Fibroblast of skin of abdomen (primary cell): ENCODE measurements at regions not wholly inside any gene's neighbourhood (a gene's known extent, or its start where the extent isn't known, plus 50 kb on each side); places are given as distances from the start of the nearest gene placed in this dataset.

Experiments used
- DNase-seq: peaks from one replicate; pipeline ENCODE4 v3.0.0-alpha.2; 2013

- no peak for DNase-seq
Measured at GRCh38 chr2:11102956-11103860, 52.1 kb upstream of the SLC66A3 start.

DNA sequence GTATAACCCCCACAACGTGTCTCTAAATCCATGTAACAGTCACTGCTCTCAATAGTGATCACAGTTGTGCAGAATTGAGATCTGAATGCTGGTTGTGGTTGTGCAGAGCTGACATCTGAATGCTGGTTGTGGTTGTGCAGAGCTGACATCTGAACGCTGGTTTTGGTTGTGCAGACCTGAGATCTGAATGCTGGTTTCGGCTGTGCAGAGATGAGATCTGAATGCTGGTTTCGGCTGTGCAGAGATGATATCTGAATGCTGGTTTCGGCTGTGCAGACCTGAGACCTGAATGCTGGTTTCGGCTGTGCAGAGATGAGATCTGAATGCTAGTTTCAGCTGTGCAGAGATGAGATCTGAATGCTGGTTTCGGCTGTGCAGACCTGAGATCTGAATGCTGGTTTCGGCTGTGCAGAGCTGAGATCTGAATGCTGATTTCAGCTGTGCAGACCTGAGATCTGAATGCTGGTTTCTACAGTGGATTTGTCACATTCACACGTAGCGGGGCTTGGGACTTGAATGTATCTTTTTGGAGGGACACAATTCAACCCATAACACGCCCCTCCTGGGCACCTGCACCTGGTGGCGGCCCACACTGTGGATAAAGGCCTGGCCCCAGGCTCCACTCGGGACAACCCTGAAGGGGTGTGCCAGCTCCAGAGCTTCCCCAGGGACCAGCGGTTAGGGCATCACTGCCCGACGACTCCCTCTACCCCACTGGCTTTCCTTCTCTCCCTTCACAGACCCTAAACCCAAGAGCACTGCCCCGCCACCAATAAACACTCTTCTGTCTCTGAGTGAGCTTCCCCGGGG, 51.1 kb upstream of the SLC66A3 start:
- no peak for DNase-seq

- DNase-seq = no peak
Measured at GRCh38 chr2:11104794-11105660, 50.2 kb upstream of the SLC66A3 start.
